Endothelial cell of umbilical vein (primary cell): ENCODE measurements at regions not wholly inside any gene's neighbourhood (a gene's known extent, or its start where the extent isn't known, plus 50 kb on each side); places are given as distances from the start of the nearest gene placed in this dataset.

Experiments
- BruUV-seq: library from RNA; stranded (reverse); fragments of 400-500 nt; replicated peaks from 2 replicates; lab custom pipeline; 2021; lab: Mats Ljungman, UMichigan
- CTCF ChIA-PET: fragments of 300-600, 350-600 bp; sonication (Branson Sonifier 250); formaldehyde crosslinking; loops from one replicate; lab custom pipeline; 2021; ENCODE audit warnings: antibody characterized with exemption, inconsistent platforms; lab: Charles Lee
- POLR2A ChIA-PET: fragments of 300-600, 350-600 bp; sonication (Branson Sonifier 250); formaldehyde crosslinking; loops from one replicate; lab custom pipeline; 2021; ENCODE audit warnings: antibody characterized with exemption, inconsistent platforms; lab: Charles Lee
- DNase-seq: peaks from one replicate; pipeline ENCODE4 v3.0.0-alpha.2; 2011; ENCODE audit warnings: low read depth, low spot score
- FAIRE-seq: peaks from 2 replicates; lab custom pipeline; 2011; peaks lifted over from hg19 to GRCh38; lab: Jason Lieb, UNC
- H2AFZ ChIP-seq: 2 replicates; pipeline ENCODE4 v1.6.0; 2012; ENCODE audit warnings: low read depth, low read length, control low read depth, inconsistent platforms
- H3K27ac ChIP-seq: 2 replicates; pipeline ENCODE4 v1.5.1; 2011; ENCODE audit warnings: low read depth, mild to moderate bottlenecking, control low read depth, low read length, moderate library complexity; ENCODE audit not compliant: insufficient read depth
- H3K27me3 ChIP-seq, 2 experiments: 2 replicates each; pipeline versions ENCODE4 v1.6.0 to v1.6.1; 2011; ENCODE audit warnings: low read length in 2 of 2, mixed read lengths in 1 of 2; ENCODE audit not compliant: control insufficient read depth in 2 of 2, insufficient read depth in 2 of 2
- H3K36me3 ChIP-seq, 2 experiments: 2 replicates in 1 of 2; 3 replicates in 1 of 2; pipeline ENCODE4 v1.5.1; 2011; ENCODE audit warnings: low read length in 2 of 2, mild to moderate bottlenecking in 1 of 2, moderate library complexity in 1 of 2; ENCODE audit not compliant: control insufficient read depth in 2 of 2, insufficient read depth in 2 of 2; ENCODE audit errors: extremely low read depth in 1 of 2
- H3K4me1 ChIP-seq: 3 replicates; pipeline ENCODE4 v1.5.1; 2011; ENCODE audit warnings: mild to moderate bottlenecking, low read length; ENCODE audit not compliant: control insufficient read depth, insufficient read depth; ENCODE audit errors: extremely low read depth
- H3K4me2 ChIP-seq: 2 replicates; pipeline ENCODE4 v1.6.1; 2011; ENCODE audit warnings: low read length, control low read depth, mixed read lengths; ENCODE audit not compliant: insufficient read depth
- H3K4me3 ChIP-seq, 3 experiments: fragments of 200-600 bp in 1 of 3; sonication (generic), shearing (Covaris generic) in 1 of 3; replicated peaks in 1 of 3; 2 replicates each; pipeline ENCODE4 v1.5.1; 2011 to 2016; ENCODE audit warnings: control low read depth in 3 of 3, low read length in 3 of 3, mild to moderate bottlenecking in 2 of 3, inconsistent platforms in 1 of 3, low read depth in 1 of 3, moderate library complexity in 1 of 3; ENCODE audit not compliant: insufficient read depth in 1 of 3
- H3K79me2 ChIP-seq: 2 replicates; pipeline ENCODE4 v1.6.0; 2012; ENCODE audit warnings: low read length, inconsistent platforms; ENCODE audit not compliant: control insufficient read depth, insufficient read depth
- H3K9ac ChIP-seq: replicated peaks from 2 replicates; pipeline ENCODE3; 2011; ENCODE audit warnings: low read length, control low read depth; ENCODE audit not compliant: insufficient read depth; ENCODE audit errors: extremely low read depth
- H3K9me1 ChIP-seq: replicated peaks from 3 replicates; pipeline ENCODE4 v1.6.0; 2011; ENCODE audit warnings: mild to moderate bottlenecking, low read length; ENCODE audit not compliant: control insufficient read depth, insufficient read depth; ENCODE audit errors: extremely low read depth
- H3K9me3 ChIP-seq: replicated peaks from 2 replicates; pipeline ENCODE4 v1.5.1; 2012; ENCODE audit warnings: low read length, inconsistent platforms; ENCODE audit not compliant: control insufficient read depth, insufficient read depth
- H4K20me1 ChIP-seq: replicated peaks from 2 replicates; pipeline ENCODE3; 2011; ENCODE audit warnings: mild to moderate bottlenecking, low read length; ENCODE audit not compliant: control insufficient read depth, insufficient read depth; ENCODE audit errors: extremely low read depth
- EZH2 ChIP-seq: IDR thresholded peaks from 2 replicates; pipeline ENCODE4 v1.6.1; 2012; ENCODE audit warnings: borderline replicate concordance, low read depth, mild to moderate bottlenecking, moderate library complexity, low read length, inconsistent platforms; ENCODE audit not compliant: severe bottlenecking
- FOS ChIP-seq: IDR thresholded peaks from 2 replicates; pipeline ENCODE4 v1.6.1; 2011; ENCODE audit warnings: mild to moderate bottlenecking, low read length, moderate library complexity, borderline replicate concordance; ENCODE audit not compliant: insufficient read depth
- GATA2 ChIP-seq: IDR thresholded peaks from 2 replicates; pipeline ENCODE4 v1.7.0; 2011; ENCODE audit warnings: low read depth, mild to moderate bottlenecking, moderate library complexity, mixed read lengths, low read length; ENCODE audit not compliant: insufficient read length, insufficient read depth
- JUN ChIP-seq: IDR thresholded peaks from 2 replicates; pipeline ENCODE4 v1.6.1; 2011; ENCODE audit warnings: borderline replicate concordance, low read depth; ENCODE audit not compliant: insufficient read length, insufficient read depth
- MYC ChIP-seq: IDR thresholded peaks from one replicate; pipeline ENCODE4 v1.6.1; 2011; ENCODE audit warnings: mild to moderate bottlenecking, low read depth, low read length
- POLR2A ChIP-seq: IDR thresholded peaks from 2 replicates; pipeline ENCODE4 v1.6.1; 2012; ENCODE audit warnings: low read depth, mild to moderate bottlenecking, control low read depth, low read length
- POLR2AphosphoS5 ChIP-seq: IDR thresholded peaks from 2 replicates; pipeline ENCODE4 v1.6.1; 2012; ENCODE audit warnings: low read depth, mild to moderate bottlenecking, control low read depth, low read length, moderate library complexity; ENCODE audit not compliant: insufficient read depth
- dilution Hi-C: fragments of 300-500 bp; cut with MboI; formaldehyde crosslinking; loops from one replicate; pipeline ENCODE4 v1.15.0; 2019; ENCODE audit warnings: low sequenced_read_pairs; ENCODE audit not compliant: extremely low pct_ligation_motif_present
- intact Hi-C: fragments of 100-400 bp; cut with micrococcal nuclease; formaldehyde crosslinking; loops from one replicate; pipeline ENCODE4 v1.10.0; 2022
- TF ChIP-seq, protein P1 (sequence below), 2 donors: IDR thresholded peaks; 1 replicate in 1 of 2; 2 replicates in 1 of 2; pipeline ENCODE4 v1.5.1; 2011; ENCODE audit warnings: low read length in 2 of 2, mild to moderate bottlenecking in 2 of 2, moderate library complexity in 2 of 2, control low read depth in 1 of 2, inconsistent platforms in 1 of 2, low read depth in 1 of 2; ENCODE audit not compliant: insufficient read depth in 1 of 2; ENCODE audit errors: extremely low read depth in 1 of 2
- TF ChIP-seq, protein P2 (sequence below): IDR thresholded peaks from 2 replicates; pipeline ENCODE4 v1.6.1; 2011; ENCODE audit not compliant: insufficient read depth, insufficient read length

DNA sequence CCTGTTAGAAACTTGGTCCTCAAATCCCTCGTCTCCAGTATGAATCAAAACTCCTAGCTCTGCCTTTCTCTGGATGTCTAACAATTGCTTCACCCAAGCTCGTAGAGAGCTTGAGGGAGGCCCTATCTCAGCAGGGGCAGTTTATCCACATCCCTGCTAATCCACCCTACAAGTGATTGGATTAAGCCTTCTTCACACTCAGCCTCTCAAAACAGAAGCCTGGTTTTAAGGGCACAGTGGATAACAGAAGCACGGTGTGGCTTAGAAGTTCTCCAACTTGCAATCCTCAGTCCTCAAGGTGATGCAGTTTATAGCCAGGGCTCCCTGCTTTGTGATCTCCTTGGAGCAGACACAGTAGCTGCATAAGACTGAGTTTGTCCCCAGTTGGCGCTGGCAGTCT, 383.9 kb downstream of the KIF16B start:
- no peak overlapping the region for H3K4me2 ChIP-seq
- H3K79me2 ChIP-seq: no peaks in the 10 kb centered on the region
- TF ChIP-seq, protein P1, sequence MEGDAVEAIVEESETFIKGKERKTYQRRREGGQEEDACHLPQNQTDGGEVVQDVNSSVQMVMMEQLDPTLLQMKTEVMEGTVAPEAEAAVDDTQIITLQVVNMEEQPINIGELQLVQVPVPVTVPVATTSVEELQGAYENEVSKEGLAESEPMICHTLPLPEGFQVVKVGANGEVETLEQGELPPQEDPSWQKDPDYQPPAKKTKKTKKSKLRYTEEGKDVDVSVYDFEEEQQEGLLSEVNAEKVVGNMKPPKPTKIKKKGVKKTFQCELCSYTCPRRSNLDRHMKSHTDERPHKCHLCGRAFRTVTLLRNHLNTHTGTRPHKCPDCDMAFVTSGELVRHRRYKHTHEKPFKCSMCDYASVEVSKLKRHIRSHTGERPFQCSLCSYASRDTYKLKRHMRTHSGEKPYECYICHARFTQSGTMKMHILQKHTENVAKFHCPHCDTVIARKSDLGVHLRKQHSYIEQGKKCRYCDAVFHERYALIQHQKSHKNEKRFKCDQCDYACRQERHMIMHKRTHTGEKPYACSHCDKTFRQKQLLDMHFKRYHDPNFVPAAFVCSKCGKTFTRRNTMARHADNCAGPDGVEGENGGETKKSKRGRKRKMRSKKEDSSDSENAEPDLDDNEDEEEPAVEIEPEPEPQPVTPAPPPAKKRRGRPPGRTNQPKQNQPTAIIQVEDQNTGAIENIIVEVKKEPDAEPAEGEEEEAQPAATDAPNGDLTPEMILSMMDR (IDR thresholded peaks at IDR 0.05; ENCODE audit: extremely low read depth in 1 of 2, insufficient read depth in 1 of 2, low read depth in 1 of 2, low read length in 2 of 2): no peak
- TF ChIP-seq GATA2: no peak
- TF ChIP-seq, protein P2, sequence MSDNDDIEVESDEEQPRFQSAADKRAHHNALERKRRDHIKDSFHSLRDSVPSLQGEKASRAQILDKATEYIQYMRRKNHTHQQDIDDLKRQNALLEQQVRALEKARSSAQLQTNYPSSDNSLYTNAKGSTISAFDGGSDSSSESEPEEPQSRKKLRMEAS: no peak
- H3K9me1 ChIP-seq: no peaks in the 10 kb centered on the region
- no peak overlapping the region for H3K9ac ChIP-seq
- no peaks in the 10 kb centered on the region for H3K36me3 ChIP-seq
- H2AFZ ChIP-seq: no peak overlapping the region
- peaks cover 6% of the 10 kb centered on the region for H3K9me3 ChIP-seq
- POLR2A ChIA-PET: no interaction called here
- H3K4me1 ChIP-seq: no peaks in the 10 kb centered on the region
- dilution Hi-C loops (no loop called here), intact Hi-C loops (no loop called here)
- no peak for FAIRE-seq
- no peaks in the 10 kb centered on the region for H4K20me1 ChIP-seq
- no peak overlapping the region for H3K4me3 ChIP-seq
- no peak overlapping the region for H3K27ac ChIP-seq
- BruUV-seq: no TSS peak
- CTCF ChIA-PET: no interaction called here
- H3K27me3 ChIP-seq: no peaks in the 10 kb centered on the region
- DNase-seq: no peak

DNA sequence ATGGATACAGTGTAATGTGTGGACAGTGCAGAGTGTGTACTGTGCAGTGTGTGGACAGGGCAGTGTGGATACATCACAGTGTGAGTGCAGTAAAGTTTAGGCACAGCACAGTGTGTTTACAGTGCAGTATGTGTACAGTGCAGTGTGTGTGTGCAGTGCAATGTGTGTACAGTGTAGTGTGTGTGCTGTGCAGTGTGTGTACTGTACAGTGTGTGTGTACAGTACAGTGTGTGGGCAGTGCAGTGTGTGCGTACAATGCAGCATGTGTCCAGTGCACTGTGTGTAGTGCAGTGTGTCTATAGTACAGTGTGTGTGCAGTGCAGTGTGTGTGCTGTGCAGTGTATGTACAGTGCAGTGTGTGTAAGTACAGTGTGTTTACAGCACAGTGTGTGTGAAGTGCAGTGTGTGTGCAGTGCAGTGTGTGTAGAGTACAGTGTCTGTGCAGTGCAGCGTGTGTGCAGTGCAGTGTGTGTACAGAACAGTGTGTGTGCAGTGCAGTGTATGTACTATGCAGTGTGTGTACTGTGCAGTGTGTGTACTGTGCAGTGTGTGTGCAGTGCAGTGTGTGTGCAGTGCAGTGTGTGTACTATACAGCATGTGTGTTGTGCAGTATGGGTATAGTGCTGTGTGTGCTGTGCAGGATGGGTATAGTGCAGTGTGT, 385.2 kb downstream of the KIF16B start:
- DNase-seq (no peak), FAIRE-seq (no peak)
- Histone ChIP-seq H3K79me2 (no peaks in the 10 kb centered on the region), H3K4me2 (no peak overlapping the region), H2AFZ (no peak overlapping the region), H3K9ac (no peak overlapping the region), H3K4me1 (no peaks in the 10 kb centered on the region), H3K9me3 (peaks cover 6% of the 10 kb centered on the region), H3K9me1 (no peaks in the 10 kb centered on the region), H4K20me1 (no peaks in the 10 kb centered on the region), H3K4me3 (no peak overlapping the region), H3K27ac (no peak overlapping the region), H3K36me3 (no peaks in the 10 kb centered on the region), H3K27me3 (no peaks in the 10 kb centered on the region)
- ChIA-PET POLR2A (no interaction called here), CTCF (no interaction called here)
- TF ChIP-seq MYC (no peak), POLR2AphosphoS5 (no peak), GATA2 (no peak), FOS (no peak), EZH2 (no peak), JUN (no peak), POLR2A (no peak)
- TF ChIP-seq, protein P1 (IDR thresholded peaks at IDR 0.05; ENCODE audit: extremely low read depth in 1 of 2, insufficient read depth in 1 of 2, low read depth in 1 of 2, low read length in 2 of 2): no peak
- TF ChIP-seq, protein P2: no peak
- intact Hi-C loops (no loop called here), dilution Hi-C loops (no loop called here)
- BruUV-seq: no TSS peak
